ENCODE measurements at regions not wholly inside any gene's neighbourhood (a gene's known extent, or its start where the extent isn't known, plus 50 kb on each side); places are given as distances from the start of the nearest gene placed in this dataset.

DNA sequence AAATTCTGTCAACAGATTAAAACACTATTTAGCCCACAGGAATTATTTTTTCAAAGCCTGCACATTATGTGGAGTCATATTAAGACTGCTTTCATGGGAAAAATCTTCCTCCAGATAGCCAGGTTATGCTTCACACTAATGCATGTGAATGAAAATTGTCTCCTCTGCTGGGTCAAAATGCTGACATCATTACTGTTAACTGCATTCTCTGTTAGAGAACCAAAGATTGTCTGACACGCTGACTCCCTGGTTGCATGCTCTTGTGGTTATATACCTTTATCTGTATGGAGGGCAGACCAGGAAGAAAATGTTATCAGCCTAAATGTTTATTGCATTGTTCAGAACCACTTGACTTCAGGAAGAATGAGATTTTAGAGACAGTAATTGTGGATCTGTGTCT lies 432.2 kb upstream of the MDGA2 start:
- TF ChIP-seq, protein P1, sequence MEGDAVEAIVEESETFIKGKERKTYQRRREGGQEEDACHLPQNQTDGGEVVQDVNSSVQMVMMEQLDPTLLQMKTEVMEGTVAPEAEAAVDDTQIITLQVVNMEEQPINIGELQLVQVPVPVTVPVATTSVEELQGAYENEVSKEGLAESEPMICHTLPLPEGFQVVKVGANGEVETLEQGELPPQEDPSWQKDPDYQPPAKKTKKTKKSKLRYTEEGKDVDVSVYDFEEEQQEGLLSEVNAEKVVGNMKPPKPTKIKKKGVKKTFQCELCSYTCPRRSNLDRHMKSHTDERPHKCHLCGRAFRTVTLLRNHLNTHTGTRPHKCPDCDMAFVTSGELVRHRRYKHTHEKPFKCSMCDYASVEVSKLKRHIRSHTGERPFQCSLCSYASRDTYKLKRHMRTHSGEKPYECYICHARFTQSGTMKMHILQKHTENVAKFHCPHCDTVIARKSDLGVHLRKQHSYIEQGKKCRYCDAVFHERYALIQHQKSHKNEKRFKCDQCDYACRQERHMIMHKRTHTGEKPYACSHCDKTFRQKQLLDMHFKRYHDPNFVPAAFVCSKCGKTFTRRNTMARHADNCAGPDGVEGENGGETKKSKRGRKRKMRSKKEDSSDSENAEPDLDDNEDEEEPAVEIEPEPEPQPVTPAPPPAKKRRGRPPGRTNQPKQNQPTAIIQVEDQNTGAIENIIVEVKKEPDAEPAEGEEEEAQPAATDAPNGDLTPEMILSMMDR (IDR thresholded peaks at IDR 0.05; ENCODE audit: low read depth, low read length, poor library complexity, severe bottlenecking), result no peak
- TF ChIP-seq EZH2phosphoT487 (IDR thresholded peaks at IDR 0.05; ENCODE audit: borderline replicate concordance, low read length), result no peak
- no peaks in the 10 kb centered on the region for H3F3A ChIP-seq (ENCODE audit: control insufficient read depth, insufficient read depth)
- no peaks in the 10 kb centered on the region for H3K9me2 ChIP-seq (replicated peaks; ENCODE audit: control insufficient read depth, low read length)
- no peaks in the 10 kb centered on the region for H3K4me1 ChIP-seq (ENCODE audit: control insufficient read depth, low read length)
- no peak overlapping the region for H3K4me2 ChIP-seq (ENCODE audit: low read length)
- no peaks in the 10 kb centered on the region for H4K20me1 ChIP-seq (ENCODE audit: control insufficient read depth, insufficient read depth, low read depth, low read length)
- no peak overlapping the region for H3K27ac ChIP-seq (ENCODE audit: low read depth, low read length)
- H3K4me3 ChIP-seq (ENCODE audit: low read length), result no peak overlapping the region
- H3K36me3 ChIP-seq (ENCODE audit: control insufficient read depth, low read length), result no peaks in the 10 kb centered on the region
- H3K79me2 ChIP-seq (ENCODE audit: control insufficient read depth, low read length), result no peaks in the 10 kb centered on the region
- no peaks in the 10 kb centered on the region; the same call in 1 of the 2 replicates for H3K9me3 ChIP-seq (ENCODE audit: control insufficient read depth, insufficient read depth, low read length)
- H3K27me3 ChIP-seq (ENCODE audit: control insufficient read depth, low read length), result no peaks in the 10 kb centered on the region

- Histone ChIP-seq H4K20me1 (ENCODE audit: control insufficient read depth, insufficient read depth, low read depth, low read length) (no peaks in the 10 kb centered on the region), H3K4me1 (ENCODE audit: control insufficient read depth, low read length) (no peaks in the 10 kb centered on the region), H3K9me2 (replicated peaks; ENCODE audit: control insufficient read depth, low read length) (no peaks in the 10 kb centered on the region), H3K4me2 (ENCODE audit: low read length) (no peak overlapping the region), H3K27me3 (ENCODE audit: control insufficient read depth, low read length) (no peaks in the 10 kb centered on the region), H3K4me3 (ENCODE audit: low read length) (no peak overlapping the region), H3K27ac (ENCODE audit: low read depth, low read length) (no peak overlapping the region), H3F3A (ENCODE audit: control insufficient read depth, insufficient read depth) (no peaks in the 10 kb centered on the region), H3K36me3 (ENCODE audit: control insufficient read depth, low read length) (no peaks in the 10 kb centered on the region), H3K9me3 (ENCODE audit: control insufficient read depth, insufficient read depth, low read length) (no peaks in the 10 kb centered on the region), H3K79me2 (ENCODE audit: control insufficient read depth, low read length) (no peaks in the 10 kb centered on the region)
- no peak for TF ChIP-seq EZH2phosphoT487 (IDR thresholded peaks at IDR 0.05; ENCODE audit: borderline replicate concordance, low read length)
- TF ChIP-seq, protein P1 (IDR thresholded peaks at IDR 0.05; ENCODE audit: low read depth, low read length, poor library complexity, severe bottlenecking), result no peak
Observed at GRCh38 chr14:48096897-48097296, 421.5 kb upstream of the MDGA2 start.

DNA sequence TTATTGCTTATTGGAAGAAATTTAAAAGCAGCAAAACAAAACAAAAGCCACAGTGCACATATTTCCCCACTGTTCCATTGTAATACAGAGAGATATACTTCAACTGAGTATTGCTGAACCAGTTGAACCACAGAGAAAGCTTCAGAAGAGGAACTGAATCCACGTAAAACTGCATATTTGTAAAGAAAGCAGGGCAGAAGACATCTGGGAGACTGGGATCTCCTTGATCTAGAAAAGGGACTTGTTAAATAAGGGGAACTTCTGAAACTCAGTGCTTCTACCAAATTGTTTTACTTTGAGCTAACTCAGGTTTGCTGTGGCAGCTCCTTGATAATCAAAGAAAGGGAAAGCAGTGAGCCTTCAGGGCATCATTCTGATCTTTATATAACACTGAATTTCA lies 411.1 kb upstream of the MDGA2 start:
- Histone ChIP-seq H3K4me3 (ENCODE audit: low read length) (no peak overlapping the region), H3K4me1 (ENCODE audit: control insufficient read depth, low read length) (no peaks in the 10 kb centered on the region), H3K9me3 (ENCODE audit: control insufficient read depth, insufficient read depth, low read length) (no peaks in the 10 kb centered on the region), H3K27ac (ENCODE audit: low read depth, low read length) (no peak overlapping the region), H3K4me2 (ENCODE audit: low read length) (no peak overlapping the region), H3K9me2 (replicated peaks; ENCODE audit: control insufficient read depth, low read length) (no peaks in the 10 kb centered on the region; the same call in 1 of the 2 replicates), H4K20me1 (ENCODE audit: control insufficient read depth, insufficient read depth, low read depth, low read length) (no peaks in the 10 kb centered on the region), H3K27me3 (ENCODE audit: control insufficient read depth, low read length) (no peaks in the 10 kb centered on the region), H3K79me2 (ENCODE audit: control insufficient read depth, low read length) (no peaks in the 10 kb centered on the region), H3K36me3 (ENCODE audit: control insufficient read depth, low read length) (no peaks in the 10 kb centered on the region), H3F3A (ENCODE audit: control insufficient read depth, insufficient read depth) (no peaks in the 10 kb centered on the region)
- TF ChIP-seq, protein P1 (IDR thresholded peaks at IDR 0.05; ENCODE audit: low read depth, low read length, poor library complexity, severe bottlenecking), result no peak
- TF ChIP-seq EZH2phosphoT487 (IDR thresholded peaks at IDR 0.05; ENCODE audit: borderline replicate concordance, low read length), result no peak

- no peaks in the 10 kb centered on the region for H3K9me3 ChIP-seq (ENCODE audit: control insufficient read depth, insufficient read depth, low read length)
- H3K4me3 ChIP-seq (ENCODE audit: low read length), result no peak overlapping the region
- H3K4me2 ChIP-seq (ENCODE audit: low read length), result no peak overlapping the region
- H3K79me2 ChIP-seq (ENCODE audit: control insufficient read depth, low read length), result no peaks in the 10 kb centered on the region
- no peak overlapping the region for H3K27ac ChIP-seq (ENCODE audit: low read depth, low read length)
- no peaks in the 10 kb centered on the region for H3F3A ChIP-seq (ENCODE audit: control insufficient read depth, insufficient read depth)
- H3K36me3 ChIP-seq (ENCODE audit: control insufficient read depth, low read length), result no peaks in the 10 kb centered on the region
- TF ChIP-seq, protein P1 (IDR thresholded peaks at IDR 0.05; ENCODE audit: low read depth, low read length, poor library complexity, severe bottlenecking), result no peak
- no peak for TF ChIP-seq EZH2phosphoT487 (IDR thresholded peaks at IDR 0.05; ENCODE audit: borderline replicate concordance, low read length)
- H4K20me1 ChIP-seq (ENCODE audit: control insufficient read depth, insufficient read depth, low read depth, low read length), result no peaks in the 10 kb centered on the region
- no peaks in the 10 kb centered on the region for H3K9me2 ChIP-seq (replicated peaks; ENCODE audit: control insufficient read depth, low read length)
- H3K4me1 ChIP-seq (ENCODE audit: control insufficient read depth, low read length), result no peaks in the 10 kb centered on the region
- no peaks in the 10 kb centered on the region for H3K27me3 ChIP-seq (ENCODE audit: control insufficient read depth, low read length)
Observed at GRCh38 chr14:48075487-48075886, 400.1 kb upstream of the MDGA2 start.
